GM21723 (cell line): ENCODE measurements at regions not wholly inside any gene's neighbourhood (a gene's known extent, or its start where the extent isn't known, plus 50 kb on each side); places are given as distances from the start of the nearest gene placed in this dataset.
A peak's percentile ranks its signal among the peaks of the same experiment; 100 is the strongest.

Experiments used
- ATAC-seq: cut with Tn5 transposase; IDR thresholded peaks from one replicate; pipeline ENCODE4 v1.9.1; 2021; ENCODE audit warnings: mild to moderate bottlenecking, moderate library complexity; ENCODE audit not compliant: unreplicated experiment

DNA sequence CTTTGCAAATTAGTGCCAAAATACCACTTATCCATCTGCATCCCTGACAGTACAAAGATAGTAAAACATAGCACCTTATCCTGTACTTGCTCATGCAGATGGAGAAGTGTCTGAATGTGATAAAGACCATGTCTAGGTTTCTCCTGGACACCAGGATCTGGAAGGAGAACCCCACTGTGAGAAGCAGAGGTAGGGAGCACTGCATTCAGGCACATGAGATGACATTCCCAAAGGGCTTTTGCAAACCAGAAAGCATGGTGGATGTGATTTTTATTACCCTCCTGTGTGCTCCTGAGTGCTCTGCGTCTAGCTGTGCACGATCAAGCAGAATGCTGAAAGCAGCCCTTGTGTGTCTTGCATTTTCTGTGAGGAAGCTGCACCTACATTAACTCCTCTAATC, 857.6 kb upstream of the ID2 start:
- ATAC-seq = no peak

DNA sequence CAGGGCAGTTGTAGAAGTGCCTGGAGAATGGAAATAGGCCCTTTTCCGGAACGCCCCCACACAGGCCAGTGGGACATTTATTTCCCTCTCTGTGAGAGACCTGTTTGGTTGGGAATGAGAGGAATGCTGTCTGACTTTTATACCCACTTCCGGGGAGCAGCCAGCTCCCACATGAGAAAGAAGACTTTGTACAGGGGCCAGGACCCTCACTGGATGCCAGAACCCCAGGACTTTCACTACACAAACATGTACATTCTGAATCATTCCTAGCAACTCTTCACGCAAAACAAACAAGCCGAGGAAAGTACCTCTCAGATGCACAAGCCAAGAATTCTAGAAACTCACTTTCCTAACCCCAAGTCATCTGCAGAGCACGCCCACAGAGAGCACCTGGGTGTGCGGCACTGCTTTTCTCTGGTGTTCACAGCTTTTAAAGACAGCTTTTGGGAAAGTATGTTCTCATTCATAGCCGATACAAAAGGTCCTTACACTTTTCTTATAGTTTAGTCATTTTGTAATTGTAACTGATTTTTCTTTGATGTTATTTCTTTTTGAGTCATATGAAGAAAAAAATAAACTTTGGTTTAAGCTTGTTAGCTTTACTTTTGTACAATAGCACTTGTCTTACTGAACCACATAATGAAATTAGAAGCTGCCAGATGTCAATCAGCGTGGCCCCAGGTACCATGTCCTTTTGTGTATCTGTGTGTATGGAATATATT, 856.1 kb upstream of the ID2 start:
- ATAC-seq = peak; percentile 88

DNA sequence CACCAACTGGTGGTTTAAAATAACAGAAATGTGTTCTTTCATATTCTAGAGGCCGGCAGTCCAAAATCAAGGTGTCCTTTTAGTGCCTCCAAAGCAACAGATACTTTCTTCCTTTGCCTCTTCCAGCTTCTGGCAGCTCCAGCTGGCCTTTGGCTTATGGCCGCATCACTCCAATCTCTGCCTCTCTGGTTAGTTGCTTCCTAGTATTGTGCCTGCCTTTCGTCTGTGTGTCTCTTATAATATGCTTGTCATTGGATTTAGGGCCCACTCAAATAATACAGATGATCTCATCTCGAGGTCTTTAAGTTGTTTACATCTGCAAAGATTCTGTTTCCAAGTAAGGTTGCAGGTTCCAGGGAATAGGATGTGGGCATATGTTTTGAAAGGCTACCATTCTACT, 855.2 kb upstream of the ID2 start:
- ATAC-seq = no peak

DNA sequence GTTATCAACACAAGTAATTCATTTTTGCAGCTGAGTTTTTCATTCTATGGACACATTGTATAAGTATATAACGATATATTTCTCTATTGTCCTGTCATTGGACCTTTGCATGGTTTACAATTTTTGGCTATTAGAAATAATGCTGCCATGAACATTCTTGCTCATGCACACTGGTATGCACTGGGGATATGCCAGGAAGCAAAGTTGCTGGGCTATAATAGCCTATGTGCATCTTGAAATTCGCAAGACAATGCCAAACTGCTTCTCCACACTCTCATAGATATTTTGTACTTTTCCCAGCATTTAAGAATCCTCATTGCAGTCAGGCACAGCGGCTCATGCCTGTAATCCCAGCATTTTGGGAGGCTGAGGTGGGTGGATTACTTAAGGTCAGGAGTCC, 852.6 kb upstream of the ID2 start:
- ATAC-seq = no peak

DNA sequence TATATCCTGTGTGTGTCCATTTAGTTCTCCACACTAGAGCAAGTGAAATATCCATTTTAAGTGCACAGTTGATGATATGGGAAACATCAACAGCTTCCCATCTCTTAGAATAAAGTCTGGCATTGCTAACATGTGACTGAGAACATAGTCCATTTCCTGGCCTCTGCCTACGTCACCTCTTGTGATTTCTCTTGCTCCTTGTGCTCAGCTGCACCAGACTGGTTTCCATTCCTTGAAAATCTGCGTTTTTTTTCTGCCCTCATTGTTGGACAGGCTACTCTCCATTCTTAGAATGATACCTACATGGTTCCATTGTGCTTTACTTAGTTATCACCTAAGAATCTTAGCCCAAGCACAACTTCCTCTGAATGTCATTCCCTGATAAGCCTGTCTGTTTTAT, 851.2 kb upstream of the ID2 start:
- no peak for ATAC-seq

DNA sequence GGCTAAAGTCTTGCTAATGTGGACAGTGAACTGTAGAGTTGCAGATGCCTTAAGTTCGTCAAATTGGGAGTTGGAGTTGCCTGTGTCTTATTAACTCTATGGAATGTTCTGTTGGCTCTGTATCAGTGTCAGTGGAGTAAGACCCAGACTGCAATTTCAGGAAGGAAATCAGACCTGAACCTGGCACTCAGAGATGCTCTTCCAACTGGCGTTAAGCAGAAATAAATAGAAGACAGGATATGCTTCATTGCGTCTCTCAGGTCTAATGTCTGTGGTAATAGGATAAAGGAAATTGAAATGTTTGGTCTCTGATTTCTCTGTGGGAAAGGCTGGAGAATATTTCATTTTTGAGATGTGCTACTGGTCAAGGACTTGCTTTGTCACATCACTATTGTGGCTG, 846.7 kb upstream of the ID2 start:
- ATAC-seq = no peak

DNA sequence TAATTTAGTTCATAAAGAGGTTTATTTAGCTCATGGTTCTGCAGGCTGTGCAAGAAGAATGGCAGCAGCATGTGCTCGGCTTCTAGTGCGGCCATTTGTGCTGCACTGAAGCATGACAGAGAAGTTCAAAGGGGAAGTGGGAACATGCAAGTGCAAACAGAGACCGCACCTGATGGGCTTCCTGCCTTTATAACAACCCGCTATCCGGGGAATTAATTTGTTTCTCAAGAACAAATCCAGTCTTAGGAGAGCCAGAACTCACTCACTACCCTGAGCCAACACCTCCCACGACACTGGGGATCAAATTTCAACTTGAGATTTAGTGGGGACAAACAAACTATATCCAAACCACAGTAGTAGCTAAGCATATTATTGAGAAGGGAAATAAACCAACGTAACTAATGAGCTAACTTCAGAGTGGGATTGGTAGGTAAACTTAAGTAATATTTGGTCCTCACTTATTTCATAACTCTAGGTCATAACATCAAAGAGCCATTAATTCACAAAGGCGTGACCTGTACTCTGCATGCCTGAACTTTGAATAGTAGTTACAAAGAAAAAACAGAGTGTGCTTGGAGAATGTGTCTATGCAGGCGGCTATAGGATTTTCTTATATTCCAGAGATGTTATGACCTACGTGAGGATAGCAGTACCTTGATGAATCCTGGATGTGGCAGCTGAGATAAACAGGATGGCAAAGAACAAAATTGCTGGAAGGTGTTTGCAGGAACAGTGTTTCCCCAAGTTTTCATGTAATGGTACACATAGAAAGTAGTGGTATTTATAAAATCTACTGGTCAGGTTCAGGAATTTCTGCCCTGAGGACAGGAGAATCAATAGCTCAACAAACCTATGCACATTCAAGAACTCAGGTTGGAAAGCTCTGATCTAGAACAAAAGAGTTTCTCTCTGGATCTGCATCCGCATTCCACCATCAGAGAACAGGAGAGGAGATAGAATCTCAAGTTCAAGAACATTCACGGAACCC, 845.9 kb upstream of the ID2 start:
- peak; percentile 100 for ATAC-seq

DNA sequence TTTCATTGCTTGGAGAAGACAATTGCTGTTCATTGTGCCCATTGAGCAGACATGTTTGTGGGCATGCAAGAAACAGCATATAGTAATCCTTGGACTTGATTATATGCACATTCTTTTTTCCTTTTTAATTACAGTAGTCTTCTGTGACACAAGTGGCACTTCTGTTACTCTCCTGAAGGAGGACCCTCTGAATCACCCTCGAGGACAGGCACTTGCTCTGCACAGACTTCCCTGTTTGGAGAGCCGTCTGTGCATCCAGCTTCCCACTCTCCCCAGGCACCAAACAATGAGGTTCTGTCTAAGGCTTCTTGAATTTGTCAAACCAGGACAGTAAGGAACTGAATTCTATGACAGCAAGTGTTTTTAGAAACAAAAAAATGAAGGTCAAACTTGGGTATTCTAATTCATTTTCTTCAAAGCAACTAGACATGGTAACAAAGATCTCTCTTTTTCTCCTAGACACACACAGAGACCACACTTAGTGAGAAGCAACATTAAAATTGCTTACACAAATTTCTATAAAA, 844.6 kb upstream of the ID2 start:
- no peak for ATAC-seq

DNA sequence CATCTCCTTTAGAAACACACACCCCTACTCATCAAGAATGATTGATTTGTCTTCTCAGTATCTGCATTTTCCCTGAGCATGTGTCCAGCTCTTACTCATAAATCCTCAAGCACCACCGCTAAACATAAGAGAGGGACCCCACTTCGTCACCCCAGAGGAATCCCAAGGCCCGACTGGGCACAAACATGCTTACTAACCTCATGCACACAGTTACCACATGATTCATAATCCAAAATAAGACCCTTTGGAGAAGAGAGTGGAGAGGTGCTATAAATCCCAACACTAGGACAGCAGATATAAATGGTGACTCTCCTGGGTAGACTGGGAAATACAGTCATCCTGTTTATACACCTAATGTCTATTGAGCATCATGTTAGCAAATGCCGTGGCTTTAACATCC, 843.2 kb upstream of the ID2 start:
- ATAC-seq = no peak

DNA sequence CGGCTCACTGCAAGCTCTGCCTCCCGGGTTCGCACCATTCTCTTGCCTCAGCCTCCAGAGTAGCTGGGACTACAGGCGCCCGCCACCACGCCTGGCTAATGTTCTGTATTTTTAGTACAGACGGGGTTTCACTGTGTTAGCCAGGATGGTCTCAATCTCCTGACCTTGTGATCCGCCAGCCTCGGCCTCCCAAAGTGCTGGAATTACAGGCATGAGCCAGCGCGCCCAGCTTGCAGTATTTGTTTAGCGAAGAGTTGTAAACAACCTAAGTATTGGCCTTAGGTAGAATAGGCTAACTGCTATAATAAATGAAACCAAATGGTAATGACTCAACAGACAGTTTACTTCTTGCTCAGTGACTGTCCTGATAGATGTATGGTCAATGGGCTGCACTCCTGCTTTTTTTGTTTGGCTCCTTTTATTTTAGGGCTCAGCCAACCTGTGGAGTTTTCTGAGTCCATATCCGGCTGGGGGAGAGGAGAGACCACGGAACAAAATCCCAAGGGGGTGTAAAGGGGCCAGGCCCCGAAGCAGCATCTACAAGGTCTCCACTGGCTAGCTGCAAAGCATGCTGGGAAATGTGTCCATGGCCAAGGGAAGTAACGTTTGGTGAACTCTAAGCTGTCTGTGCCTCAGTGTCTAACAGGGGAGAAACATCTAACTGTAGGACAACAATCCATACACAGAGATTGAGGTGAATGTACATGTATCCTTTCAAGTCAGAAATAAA, 841.0 kb upstream of the ID2 start:
- ATAC-seq = no peak

DNA sequence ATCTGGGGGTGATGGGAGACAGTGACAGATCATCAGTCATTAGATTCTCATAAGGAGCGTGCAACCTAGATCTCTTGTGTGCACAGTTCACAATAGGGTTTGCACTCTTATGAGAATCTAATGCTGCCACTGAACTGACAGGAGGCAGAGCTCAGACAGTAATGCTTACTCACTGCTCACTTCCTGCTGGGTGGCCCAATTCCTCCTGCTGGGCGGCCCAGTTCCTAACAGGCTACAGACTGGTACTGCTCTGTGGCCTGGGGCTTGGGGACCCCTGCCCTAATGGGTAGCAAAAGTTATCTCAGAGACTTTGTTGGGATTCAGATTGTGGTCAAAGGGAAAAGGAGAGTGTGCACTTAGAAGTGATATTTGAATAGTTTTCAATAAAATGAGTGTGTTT, 840.1 kb upstream of the ID2 start:
- no peak for ATAC-seq

DNA sequence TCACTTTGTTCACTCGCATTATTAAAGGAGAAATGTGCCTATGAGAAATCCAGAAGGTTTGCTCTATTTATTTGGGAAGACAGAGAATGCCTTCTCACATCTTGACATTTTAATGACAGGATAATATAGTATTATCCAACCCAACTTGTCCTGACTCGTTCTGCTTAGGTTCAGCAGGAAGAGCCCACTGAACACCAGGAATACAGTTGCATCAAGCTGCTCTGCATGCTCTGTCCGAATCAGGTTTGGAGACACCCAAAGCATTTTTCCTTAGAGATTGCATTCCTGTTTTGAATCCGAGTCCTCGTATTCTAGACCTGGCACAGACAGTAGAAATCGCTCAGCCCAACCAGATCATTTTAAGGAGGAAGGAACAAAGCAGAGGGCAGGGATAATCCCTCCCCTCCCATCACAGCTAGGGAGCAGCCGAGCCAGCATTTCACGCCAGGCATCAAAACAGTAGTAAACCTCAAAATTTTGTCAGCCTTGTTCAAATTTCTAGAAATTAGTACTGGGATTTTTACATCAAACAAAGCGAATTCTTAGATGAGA, 837.4 kb upstream of the ID2 start:
- no peak for ATAC-seq

DNA sequence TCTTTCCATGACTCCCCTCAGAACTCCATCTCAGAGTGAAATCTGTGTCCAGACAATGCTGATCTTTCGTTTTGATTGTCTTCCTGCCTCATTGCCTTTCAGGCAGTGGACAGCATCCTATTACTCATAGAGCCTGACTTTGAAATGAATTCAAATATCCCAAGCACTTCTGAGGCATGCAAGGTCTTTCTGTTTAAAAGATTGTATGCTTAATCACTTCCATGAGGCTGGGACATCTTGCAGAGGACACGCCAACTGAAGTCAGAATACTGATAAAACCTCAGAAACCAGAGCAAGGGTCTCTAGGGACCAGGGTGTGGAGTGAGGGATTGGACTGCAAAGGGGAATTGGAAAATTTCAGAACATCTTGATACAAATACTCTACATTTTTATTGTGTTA, 836.5 kb upstream of the ID2 start:
- no peak for ATAC-seq

DNA sequence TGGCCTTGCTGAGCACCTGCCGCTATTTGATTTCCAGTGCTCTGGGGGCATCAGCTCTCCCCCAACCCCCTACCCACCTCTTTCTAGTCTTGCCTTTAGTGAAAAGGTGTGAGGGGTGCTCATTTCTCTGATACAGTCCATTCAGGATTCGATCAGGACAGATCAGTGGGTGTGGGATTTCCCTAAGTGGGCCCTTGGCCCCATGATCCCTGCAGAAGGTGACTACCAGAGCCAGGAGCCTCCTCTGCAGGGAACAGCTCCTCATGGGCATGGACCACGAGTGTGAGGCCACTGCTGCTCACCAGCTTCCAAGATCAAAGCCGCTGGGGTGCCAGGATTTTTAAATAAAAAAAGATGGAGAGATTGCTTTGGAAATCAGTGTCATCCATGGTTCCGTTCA, 835.2 kb upstream of the ID2 start:
- ATAC-seq = no peak

DNA sequence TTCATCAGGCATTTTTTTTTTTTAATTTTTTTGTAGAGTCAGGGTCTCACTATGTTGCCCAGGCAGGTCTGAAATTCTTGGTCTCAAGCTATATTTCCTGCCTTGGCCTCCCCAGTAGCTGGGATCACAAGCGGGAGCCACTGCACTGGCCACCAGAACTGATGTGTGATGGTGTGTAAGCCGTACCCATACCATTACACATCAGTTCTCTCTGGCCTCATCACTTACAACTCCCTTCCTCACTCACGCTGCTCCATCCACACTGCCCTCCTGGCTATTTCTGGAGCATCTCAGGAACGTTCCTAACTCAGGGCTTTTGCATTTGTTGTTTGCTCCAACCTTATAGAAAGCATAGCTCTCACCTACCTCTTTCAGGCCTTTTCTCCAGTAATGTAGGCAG, 834.5 kb upstream of the ID2 start:
- ATAC-seq = no peak

DNA sequence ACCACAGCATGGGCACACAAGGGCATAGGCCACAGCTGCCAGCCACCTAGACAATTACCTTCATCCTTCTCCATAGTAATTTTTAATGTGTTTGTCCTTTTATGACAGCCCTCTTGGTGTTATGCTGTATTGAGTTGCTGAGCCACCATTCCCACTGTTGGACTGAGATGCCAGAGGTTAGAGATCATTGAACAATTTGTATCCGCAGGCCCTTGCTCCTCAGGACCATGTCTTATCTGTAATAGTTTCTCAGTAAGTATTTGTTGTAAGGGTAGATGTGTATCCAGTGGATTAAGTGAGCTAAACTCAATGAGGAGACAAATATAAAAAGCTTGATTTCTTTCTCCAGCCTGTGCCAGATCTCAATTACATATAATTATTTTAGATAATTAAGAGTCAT, 832.8 kb upstream of the ID2 start:
- ATAC-seq = no peak

DNA sequence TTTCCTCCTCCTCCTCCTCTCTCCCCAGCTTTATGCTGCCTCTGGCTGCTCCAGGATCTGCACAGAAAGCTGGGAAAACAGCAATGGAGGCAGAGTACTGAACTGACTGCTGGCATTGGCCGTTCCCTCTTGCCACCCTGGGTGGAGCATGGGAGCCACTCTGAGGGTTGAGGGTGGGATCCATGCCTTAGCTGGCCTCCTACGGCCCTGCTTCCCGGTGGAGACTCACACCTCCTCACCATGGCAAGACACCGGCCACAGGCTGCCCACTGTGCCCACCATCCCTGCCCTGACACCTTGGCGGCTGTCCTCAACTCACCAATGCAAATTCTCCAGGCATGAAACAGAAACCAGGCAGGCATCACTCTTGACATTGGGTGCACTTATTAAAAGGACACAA, 832.3 kb upstream of the ID2 start:
- no peak for ATAC-seq

DNA sequence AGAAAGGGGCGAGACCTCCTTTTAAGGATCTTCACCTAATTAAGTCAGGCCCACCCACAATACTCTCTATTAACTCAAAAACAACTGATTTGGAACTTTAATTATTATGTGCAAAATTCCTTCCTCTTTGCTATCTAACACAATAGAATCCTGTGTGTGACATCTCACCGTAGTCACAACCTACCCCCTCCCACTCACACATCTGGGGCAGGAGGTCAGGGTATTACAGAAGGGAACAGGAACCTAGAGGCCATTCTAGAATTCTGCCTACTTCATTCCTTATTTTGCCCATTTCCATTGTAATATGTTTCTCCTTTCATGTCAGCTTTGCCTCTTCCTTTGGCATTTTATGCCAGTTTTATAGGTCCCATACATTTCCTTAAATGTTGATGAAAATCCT, 829.3 kb upstream of the ID2 start:
- no peak for ATAC-seq

DNA sequence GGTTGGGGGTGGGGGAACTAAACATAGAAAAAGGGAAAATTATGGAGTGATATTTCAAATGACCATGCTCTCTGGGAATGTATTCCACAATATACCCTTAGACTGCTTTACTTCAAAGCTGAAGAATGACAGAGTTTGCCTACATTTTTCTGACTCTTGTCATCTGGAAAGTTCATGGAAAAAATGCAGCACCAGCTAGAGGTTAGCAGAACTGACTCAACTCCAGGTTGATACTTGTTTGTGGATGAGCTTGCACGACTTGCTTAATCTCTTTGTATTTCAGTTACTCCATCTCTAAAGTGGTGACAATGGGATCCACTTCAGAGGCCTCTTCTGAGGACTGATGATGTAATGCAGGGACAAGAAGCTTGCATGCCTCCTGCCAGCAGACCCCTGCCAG, 824.0 kb upstream of the ID2 start:
- no peak for ATAC-seq

DNA sequence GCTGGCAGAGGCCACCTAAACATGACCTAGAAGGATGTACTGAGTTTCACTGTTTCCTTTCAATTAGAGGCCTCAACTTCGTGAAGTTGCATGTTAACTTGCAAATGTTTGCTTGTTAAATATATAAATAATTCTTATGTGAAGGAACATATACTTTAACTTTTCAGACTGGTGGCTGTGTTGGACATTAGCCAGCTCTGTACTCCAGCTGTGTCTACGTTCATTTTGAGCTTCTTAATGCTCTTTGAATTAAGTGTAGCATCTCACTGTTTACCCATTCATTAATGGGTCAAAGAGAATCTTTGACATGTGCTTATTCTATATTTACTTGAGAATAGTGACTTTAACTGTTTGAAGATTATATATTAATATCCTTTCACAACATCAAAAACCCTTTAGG, 823.2 kb upstream of the ID2 start:
- no peak for ATAC-seq

DNA sequence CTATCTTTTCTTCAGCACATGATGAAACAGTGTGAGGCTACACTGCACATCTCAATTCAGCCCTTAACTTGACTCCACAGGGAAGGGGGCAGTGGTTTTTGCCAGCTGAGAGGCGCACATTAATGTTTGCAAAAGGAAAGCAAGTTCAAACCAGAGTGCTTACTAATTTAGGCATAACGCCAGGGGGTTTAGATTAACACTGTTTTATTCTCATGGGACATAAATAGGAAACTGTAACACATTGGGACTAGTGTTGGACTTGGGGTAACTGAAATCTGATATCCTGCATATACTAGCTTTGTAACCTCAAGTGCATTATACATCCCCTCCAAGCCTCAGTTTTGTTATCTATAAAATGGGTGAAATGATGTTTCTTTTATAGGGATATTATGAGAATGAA, 821.2 kb upstream of the ID2 start:
- no peak for ATAC-seq
